Neural crest cell (in vitro differentiated cells): ENCODE measurements at regions not wholly inside any gene's neighbourhood (a gene's known extent, or its start where the extent isn't known, plus 50 kb on each side); places are given as distances from the start of the nearest gene placed in this dataset.

Experiments
- DNase-seq: peaks from one replicate; pipeline ENCODE4 v3.0.0; 2021; ENCODE audit warnings: low read depth, mixed read lengths, low spot score
- H3K27ac Mint-ChIP-seq: one replicate; pipeline ENCODE4 v1.8.0; 2021; ENCODE audit warnings: mild to moderate bottlenecking, mixed read lengths; ENCODE audit not compliant: unreplicated experiment
- H3K27me3 Mint-ChIP-seq: 2 replicates; pipeline ENCODE4 v1.8.0; 2021; ENCODE audit warnings: low read depth, mild to moderate bottlenecking, mixed read lengths
- H3K36me3 Mint-ChIP-seq: 2 replicates; pipeline ENCODE4 v1.8.0; 2021; ENCODE audit warnings: low read depth, mild to moderate bottlenecking, mixed read lengths
- H3K4me1 Mint-ChIP-seq: 2 replicates; pipeline ENCODE4 v1.8.0; 2021; ENCODE audit warnings: mixed read lengths
- H3K4me3 Mint-ChIP-seq: one replicate; pipeline ENCODE4 v1.8.0; 2021; ENCODE audit warnings: mild to moderate bottlenecking, mixed read lengths
- H3K9me3 Mint-ChIP-seq: 2 replicates; pipeline ENCODE4 v1.8.0; 2021; ENCODE audit warnings: mixed read lengths
- CTCF ChIP-seq: fragments of 200-600 bp; sonication (generic); conservative IDR thresholded peaks from 2 replicates; pipeline ENCODE4 v1.5.0; 2021; ENCODE audit warnings: antibody characterized with exemption, mild to moderate bottlenecking

GRCh38 chr9:97766610-97767009, 69.5 kb upstream of the XPA start:
- no peak for TF ChIP-seq CTCF
- no peaks in the 10 kb centered on the region for H3K4me1 Mint-ChIP-seq
- H3K4me3 Mint-ChIP-seq = no peak overlapping the region
- no peaks in the 10 kb centered on the region for H3K9me3 Mint-ChIP-seq
- H3K27me3 Mint-ChIP-seq = peaks cover 74% of the 10 kb centered on the region
- no peak overlapping the region for H3K27ac Mint-ChIP-seq
- no peak for DNase-seq
- no peaks in the 10 kb centered on the region for H3K36me3 Mint-ChIP-seq

GRCh38 chr9:97767891-97768290, 70.8 kb upstream of the XPA start:
- H3K36me3 Mint-ChIP-seq = no peaks in the 10 kb centered on the region
- H3K4me3 Mint-ChIP-seq = no peak overlapping the region
- DNase-seq = no peak
- no peaks in the 10 kb centered on the region for H3K9me3 Mint-ChIP-seq
- no peak for TF ChIP-seq CTCF
- no peak overlapping the region for H3K27ac Mint-ChIP-seq
- H3K4me1 Mint-ChIP-seq = no peaks in the 10 kb centered on the region
- H3K27me3 Mint-ChIP-seq = peaks cover 71% of the 10 kb centered on the region

GRCh38 chr9:97768746-97769145, 71.6 kb upstream of the XPA start:
- no peak for TF ChIP-seq CTCF
- Mint-ChIP-seq H3K36me3 (no peaks in the 10 kb centered on the region), H3K27me3 (peaks cover 68% of the 10 kb centered on the region), H3K4me1 (no peaks in the 10 kb centered on the region), H3K9me3 (no peaks in the 10 kb centered on the region), H3K27ac (no peak overlapping the region), H3K4me3 (no peak overlapping the region)
- no peak for DNase-seq

DNA sequence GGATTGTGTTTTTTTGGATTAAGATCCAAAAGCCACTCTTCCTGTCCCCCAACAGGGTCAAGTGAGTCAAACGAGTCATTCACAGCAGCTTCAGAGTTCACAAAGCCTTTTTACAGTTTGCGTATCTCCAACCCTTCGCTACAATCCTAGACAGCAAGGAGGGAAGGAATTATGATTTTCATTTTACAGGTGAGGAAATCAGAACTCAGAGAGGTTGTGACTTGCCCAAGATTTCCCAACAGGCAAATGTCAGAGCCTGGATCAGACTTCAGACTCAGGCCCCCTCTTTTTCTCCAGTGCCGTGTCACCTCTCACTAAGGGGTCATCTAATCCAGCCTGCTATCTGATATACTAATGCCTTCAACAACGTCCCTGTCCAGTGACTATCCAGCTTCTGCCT, 72.1 kb upstream of the XPA start:
- Mint-ChIP-seq H3K4me3 (no peak overlapping the region), H3K27ac (no peak overlapping the region), H3K36me3 (no peaks in the 10 kb centered on the region), H3K9me3 (no peaks in the 10 kb centered on the region), H3K27me3 (peaks cover 71% of the 10 kb centered on the region), H3K4me1 (no peaks in the 10 kb centered on the region)
- no peak for TF ChIP-seq CTCF
- DNase-seq = no peak

DNA sequence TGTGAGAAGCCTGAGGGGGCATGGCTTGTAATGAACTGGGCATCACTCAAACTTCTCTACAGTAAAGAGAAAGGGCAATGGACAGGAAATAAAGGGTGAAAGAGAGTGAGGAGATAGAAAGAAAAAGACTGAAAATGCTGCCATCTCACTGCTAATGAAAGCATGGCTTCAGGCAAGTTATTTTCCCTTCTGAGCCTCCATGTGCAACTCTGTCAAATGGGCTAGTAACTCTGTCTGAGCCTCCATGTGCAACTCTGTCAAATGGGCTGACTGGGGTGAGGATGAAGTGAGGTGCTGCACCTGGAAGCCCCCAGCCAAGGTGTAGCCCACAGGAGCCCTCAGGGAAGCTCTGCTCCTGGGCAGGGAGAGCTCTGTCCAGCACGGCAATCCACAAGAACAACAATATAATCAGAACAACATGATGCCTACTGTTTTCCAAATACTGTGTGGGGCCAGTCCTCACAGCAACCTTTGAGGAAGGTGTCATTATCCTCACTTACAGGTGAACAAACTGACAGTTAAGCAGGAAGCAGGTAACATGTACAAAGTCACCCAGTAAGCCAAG, 73.8 kb upstream of the XPA start:
- H3K27me3 Mint-ChIP-seq = peaks cover 69% of the 10 kb centered on the region
- no peaks in the 10 kb centered on the region for H3K36me3 Mint-ChIP-seq
- H3K4me1 Mint-ChIP-seq = no peaks in the 10 kb centered on the region

More for the DNA sequence above, 73.8 kb upstream of the XPA start:
- no peak overlapping the region for H3K27ac Mint-ChIP-seq
- no peak overlapping the region for H3K4me3 Mint-ChIP-seq
- no peaks in the 10 kb centered on the region for H3K9me3 Mint-ChIP-seq
- no peak for TF ChIP-seq CTCF
- no peak for DNase-seq
